Muscle of back (tissue), 3 donors: ENCODE measurements at regions not wholly inside any gene's neighbourhood (a gene's known extent, or its start where the extent isn't known, plus 50 kb on each side); places are given as distances from the start of the nearest gene placed in this dataset.
"Not testable (repeated sequence)": the region's sequence is repeated elsewhere in the genome, so short reads cannot be mapped to it uniquely, and the experiment has no call there.

Source experiments
- DNase-seq, 3 donors: peaks; one replicate each; pipeline versions ENCODE4 v3.0.0 to v3.0.0-alpha.2; 2013

DNA sequence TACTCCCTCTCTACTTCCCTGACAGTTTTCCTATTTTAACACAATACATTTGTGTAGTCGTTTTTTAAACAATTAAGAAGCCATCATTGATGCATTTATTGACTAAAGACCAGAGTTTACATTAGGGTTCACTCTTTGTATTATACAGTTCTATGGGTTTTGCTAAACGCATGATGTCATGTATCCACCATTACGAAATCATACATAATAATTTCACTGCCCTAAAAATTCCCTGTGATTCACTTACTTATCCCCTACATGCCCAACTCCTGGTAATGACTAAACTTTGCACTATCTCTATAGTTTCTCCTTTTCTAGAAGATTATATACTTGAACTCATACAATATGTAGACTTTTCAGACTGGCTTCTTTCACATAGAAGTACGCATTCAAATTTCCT lies 1016.5 kb upstream of the FOXG1 start:
- DNase-seq: no peak

DNA sequence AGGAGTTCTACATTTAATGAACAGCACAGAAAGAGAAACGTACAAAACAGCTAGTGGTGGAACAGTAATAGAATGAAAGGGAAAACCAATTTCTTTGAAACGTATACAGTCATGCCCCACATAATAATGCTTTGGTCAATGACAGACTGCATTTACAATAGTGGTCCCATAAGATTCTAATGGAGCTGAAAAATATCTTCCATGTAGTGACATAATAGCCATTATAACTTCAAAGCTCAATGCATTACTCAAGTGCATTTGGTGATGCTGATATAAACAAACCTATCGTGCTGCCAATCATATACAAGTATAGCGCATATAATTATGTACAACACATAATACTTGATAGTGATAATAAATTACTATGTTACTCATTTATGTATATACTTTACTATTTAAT lies 1008.9 kb upstream of the FOXG1 start:
- DNase-seq: not testable (repeated sequence)

DNA sequence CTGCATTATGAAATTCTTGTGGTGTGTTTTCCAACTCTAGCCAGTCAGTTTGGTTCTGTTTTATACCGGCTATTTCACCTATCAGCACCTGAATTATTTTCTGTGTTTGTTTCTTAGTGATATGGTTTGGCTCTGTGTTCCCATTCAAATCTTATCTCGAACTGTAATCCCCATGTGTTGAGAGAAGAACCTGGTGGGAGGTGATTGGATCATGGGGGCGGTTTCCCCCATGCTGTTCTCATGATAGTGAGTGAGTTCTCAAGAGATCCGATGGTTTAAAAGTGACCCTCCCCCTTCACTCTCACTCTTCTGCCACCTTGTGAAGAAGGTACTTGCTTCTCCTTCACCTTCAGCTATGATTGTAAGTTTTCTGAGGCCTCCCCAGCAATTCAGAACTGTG lies 1006.2 kb upstream of the FOXG1 start:
- not testable (repeated sequence) for DNase-seq

DNA sequence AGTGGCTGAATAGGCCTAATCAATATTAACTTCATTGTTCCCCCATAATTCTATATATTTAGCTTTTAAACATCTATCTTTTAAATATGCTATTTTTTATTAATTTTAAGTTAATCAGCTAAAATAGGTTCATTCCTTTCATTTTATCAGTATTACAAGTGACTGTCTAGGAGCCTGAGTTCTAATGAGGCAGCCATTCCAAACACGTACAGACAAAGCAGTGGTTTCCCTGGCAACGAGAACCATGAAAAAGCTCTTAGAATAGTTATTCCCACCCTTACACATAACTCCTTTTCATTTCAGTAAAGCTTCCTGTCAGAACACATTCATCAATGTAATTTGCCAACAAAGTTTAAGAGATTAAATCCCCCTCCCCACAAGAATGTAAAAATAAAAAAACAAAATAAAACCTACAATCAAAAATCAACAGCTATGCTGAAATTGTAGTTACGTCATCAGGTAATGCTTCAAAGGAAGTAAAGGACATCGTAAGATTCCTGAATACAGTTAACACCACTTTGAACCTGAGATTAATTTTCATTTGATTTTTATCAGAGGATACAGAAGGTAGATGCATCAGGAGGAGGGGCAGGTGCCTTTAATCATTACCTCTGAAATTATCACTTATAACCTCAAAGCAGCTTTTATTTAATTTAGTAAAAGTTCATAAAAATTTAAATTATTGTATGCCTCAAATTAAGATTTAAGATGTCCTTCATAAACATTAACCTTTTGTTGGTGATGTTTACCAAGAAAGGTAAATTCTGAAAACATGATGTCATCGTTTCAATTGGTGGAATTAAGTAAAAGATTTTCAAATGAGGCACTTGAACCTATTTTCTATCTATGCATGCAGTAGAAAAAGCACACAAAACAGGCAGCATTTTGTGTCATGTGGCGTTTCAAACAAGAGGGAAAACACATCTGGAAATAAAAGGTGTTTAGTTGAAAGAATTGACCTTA lies 967.2 kb upstream of the FOXG1 start:
- DNase-seq: not testable (repeated sequence)

DNA sequence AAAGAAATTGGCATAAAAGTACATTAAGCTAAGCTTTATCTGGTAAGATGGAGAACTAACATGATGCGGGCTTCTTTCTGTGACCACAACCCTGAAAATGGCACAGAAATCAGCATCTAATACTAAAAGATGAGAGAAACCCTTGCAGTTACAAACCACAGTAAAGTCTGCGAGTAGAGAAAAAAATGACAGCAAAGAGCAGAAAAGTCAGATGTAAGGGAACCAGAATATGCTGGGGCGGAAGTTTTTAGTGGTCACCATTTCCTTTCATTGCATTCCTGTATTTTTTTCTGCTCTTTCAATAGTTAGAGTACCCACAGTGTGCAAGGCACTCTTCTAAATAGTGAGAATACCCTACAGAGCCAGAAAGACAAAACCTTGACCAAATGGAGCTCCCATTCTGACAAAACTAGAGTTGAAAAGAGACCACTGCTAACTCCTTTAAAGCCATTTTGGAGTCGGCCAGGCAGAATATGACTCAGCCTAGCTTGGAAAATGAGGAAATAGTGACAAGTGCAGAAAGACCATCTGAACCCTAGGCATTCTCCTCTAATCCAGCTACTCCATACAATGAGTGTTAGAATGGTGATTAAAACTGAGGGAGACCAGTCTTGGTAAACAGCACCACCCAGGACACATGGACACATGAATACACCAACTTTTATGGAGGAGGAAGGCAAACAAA lies 948.7 kb upstream of the FOXG1 start:
- not testable (repeated sequence) for DNase-seq

DNA sequence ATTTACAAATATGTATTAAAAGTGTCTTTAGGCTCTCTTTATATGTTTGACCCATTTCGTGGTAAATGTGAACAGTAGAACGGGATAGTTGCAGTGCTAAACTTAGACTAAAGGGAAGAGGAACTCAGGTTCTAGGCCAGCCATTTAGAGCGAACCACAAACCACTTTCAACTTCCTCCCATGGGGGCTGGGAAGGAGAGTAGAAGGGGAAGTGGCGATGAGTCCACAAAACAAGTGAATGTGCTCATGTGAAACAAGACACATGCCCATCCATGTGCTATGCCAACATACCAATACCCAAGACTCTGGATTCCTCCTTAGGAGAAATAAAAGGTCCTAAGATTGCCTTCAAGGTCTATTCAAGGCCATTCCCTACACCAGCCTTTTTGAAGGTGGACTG lies 940.4 kb upstream of the FOXG1 start:
- DNase-seq: peak in 1 of 3 donors; percentile 5

DNA sequence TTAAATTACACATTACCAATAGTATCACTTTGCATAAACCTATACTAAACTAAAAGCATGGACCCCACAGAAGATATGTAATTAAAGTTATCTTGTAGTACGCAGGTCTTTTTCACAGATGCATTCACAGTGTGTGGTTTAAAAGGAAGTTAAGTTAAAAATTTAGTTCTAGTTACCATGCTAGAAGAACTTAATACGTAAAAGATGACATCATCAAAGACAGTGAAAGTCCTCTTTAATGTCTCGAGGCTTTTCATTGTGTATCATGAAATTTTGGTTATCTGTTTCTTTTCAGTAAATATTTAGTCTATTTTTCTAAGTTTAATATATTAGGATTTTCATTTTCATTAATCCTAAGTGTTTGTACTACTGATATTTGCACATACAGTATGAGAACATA lies 934.6 kb upstream of the FOXG1 start:
- not testable (repeated sequence) for DNase-seq

DNA sequence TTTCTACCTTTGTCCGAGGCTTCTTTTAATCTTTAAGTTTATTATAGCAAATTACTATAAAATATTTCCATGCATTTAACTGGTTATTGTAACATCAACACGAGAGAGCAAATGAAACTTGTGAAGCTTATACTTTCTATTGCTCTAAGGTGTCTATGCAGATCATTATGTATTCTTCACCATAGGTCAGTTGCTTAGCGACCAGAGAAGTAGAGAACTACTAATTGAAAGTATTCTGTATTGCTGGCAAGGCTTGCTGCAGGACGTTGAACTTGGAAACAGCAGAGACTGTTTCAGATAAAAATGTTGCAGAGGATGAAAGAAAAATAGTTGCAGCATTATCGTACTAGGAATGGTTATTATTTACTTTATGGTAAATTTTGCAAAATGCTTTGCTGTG lies 933.6 kb upstream of the FOXG1 start:
- DNase-seq: not testable (repeated sequence)

DNA sequence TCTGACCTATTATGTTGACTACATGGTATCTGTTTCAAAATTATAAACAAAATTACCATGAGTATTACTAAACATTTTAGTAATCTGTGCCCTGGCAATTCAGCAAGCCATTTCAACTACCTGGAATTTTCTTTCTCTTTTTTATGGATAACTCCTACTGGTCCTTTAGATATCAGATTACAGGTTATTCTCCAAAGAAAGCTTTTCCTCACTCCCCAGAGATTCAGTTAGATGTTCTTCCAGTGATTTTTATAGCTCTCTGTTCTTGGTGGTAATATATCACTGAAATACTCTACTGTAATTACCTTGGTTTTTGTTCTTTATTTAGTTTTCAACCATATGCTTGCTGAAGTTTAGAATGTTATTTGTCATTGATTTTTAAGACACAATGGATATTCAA lies 930.2 kb upstream of the FOXG1 start:
- no peak for DNase-seq

DNA sequence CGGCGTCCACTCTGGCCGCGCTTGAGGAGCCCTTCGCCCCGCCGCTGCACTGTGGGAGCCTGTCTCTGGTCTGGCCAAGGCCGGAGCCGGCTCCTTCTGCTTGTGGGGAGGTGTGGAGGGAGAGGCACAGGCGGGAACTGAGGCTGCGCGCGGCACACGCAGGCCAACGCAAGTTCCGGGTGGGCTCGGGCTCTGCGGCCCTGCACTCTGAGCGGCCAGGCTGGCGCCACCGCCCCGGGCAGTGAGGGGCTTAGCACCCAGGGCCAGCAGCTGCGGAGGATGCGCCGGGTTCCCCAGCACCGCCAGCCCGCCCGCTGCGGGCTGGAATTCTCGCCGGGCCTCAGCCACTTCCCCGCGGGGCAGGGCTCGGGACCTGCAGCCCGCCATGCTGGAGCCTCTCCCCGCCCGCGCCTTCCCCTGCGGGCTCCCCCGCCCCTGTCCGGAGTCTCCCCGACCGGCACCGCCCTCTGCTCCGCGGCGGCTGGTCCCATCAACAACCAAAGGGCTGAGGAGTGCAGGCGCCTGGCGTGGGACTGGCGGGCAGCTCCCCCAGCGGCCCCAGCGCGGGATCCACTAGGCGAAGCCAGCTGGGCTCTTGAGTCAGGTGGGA lies 921.2 kb upstream of the FOXG1 start:
- DNase-seq: no peak

DNA sequence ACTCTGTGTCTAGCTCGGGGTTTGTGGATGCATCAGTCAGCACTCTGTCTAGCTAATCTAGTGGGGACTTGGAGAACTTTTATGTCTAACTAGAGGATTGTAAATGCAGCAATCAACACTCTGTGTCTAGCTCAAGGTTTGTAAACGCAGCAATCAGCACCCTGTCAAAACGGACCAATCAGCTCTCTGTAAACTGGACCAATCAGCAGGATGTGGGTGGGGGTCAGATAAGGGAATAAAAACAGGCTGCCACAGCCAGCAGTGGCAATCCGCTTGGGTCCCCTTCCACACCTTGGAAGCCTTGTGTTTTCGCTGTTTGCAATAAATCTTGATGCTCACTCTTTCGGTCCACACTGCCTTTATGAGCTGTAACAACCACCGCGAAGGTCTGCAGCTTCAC lies 920.7 kb upstream of the FOXG1 start:
- no peak for DNase-seq

DNA sequence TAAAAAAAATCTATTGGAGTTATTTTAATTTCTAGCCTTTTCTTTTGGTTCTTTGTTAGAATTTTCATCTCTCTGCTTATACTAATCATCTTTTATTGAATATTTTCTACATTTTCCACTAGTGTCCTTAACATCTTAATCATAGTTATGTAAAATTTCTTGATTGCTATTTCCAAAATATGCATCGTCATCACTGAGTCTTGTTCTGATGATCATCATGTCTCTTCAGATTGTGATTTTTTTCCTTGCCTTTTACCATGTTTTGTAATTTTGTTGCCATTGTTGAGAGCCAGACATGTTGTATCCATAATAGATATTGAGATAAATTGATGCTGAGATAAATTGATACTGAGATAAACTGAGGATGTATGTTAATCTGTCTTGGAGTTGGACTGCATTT lies 919.1 kb upstream of the FOXG1 start:
- not testable (repeated sequence) for DNase-seq

DNA sequence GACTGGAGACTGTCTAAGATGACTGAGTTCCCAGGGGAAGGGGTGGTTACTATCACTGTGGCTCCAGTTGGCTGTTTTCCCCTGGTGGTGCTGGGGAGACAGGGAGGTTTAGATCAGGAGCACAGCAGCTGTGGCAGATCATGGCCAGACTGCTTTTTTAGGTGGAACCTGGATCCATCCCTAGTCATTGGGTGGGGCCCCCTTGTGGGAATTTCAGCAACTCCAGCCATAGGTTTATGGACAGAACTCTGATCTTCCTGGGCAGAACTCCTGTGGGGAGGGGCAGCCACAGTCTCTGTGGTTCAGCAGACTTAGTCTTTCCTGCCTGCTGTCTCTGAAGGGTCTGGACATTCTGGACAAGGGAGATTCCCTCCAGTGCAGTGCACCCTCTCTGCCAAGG lies 917.4 kb upstream of the FOXG1 start:
- not testable (repeated sequence) for DNase-seq

DNA sequence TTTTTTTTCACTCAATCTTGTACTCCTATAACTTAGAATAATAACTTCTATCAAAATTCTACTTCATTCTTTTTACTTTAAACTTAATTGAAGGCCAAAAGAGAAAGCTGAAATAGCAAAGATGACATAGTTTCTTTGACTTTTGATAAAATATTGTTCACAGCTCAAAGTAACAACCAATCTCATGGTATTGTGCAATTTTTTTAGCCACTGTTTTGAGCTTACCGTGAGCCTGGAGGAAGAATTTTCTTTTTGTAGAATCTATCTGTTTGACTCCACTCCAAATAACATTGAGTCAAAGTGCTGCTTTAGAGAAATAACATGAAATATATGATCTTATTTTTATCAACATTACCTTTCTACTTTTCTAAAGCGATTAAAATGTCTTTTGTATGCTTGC lies 903.9 kb upstream of the FOXG1 start:
- DNase-seq: peak in 1 of 3 donors; percentile 4

DNA sequence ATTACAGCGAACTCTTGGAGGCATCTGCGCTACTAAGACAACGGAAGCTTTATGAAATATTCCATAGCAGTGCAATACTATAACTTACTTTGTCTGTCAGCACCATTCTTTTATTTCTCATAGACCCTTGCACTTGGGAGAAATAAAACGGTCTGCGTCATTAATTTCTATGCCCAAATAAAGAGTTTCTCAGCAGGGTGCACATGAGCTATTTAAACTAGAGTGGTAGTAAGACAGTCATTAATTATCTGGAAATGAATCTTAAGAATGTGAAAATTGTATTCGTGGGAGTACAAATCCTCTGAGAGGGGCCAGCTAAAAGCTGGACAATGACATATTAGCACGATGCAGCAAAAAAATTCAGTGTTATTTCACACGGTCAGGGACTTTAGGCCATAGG lies 903.4 kb upstream of the FOXG1 start:
- DNase-seq: peak in 2 of 3 donors; percentile 5 to 14

DNA sequence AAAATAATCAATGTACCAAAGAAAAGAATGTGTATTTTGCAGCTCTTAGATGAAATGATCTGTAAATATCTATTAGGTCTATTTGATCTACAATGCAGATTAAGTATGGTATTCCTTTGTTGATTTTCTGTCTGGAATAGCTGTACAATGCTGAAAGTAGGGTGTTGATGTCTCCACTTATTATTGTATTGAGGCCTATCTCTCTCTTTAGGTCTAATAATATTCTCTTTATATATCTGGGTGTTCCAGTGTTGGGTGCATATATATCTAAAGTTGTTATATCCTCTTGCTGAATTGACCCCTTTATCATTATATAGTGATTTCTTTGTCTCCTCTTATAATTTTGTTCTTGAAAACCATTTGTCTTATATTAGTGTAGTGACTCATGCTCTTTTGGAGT lies 885.5 kb upstream of the FOXG1 start:
- no peak for DNase-seq

DNA sequence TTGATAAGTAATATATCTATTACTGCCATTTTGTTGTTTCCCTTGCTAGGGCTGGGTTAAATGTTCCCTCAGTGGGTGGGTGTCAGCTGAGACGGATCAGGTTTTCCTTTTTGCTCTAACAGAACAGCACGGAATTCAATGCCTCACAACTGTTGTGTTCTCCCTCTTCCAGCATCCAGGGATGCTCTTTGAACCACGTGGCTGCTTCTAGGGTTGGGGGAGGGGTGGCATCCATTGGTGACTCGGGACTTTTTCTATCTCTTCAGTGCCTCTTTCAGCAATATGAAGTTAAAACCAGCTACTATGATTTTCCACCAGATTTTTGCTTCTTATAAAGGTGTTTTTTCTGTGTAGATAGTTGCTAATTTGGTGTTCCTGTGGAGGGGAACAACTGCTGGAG lies 884.9 kb upstream of the FOXG1 start:
- DNase-seq: no peak

DNA sequence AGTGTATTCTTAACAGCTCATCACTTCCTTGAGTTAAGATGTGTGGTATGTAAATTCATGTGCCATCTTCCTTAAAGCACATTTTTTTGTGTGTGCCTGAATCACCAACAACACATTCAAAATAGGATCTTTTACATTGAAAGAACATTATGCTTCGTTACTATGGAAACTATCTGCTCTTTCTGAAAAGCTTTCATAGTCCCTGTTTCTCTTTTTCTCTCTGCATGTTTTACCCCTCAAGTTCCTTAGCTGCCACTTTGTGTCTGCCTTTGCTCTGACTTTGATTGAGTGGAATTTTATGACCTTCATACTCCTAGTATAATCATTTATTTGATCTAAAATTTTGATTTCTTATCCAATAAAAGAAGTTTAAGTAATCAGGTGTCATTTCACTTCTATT lies 880.3 kb upstream of the FOXG1 start:
- DNase-seq: no peak

DNA sequence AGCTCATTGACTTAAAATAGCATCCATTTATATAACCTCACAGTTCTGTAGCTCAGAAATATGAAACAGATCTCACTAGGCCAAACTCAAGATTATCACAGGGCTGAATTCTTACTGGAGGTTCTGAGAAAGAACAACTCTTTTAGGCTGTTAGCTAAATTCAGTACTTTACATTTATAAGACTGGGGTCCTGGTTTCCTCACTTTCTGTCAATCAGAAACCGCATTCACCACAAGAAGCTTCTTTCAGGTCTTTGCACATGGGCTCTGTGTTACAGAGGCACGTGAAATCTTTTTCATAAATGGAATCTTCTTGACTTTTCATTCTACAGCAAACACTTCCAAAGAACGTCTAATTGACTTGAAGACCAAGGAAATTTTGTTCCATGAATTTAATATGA lies 876.3 kb upstream of the FOXG1 start:
- no peak for DNase-seq

DNA sequence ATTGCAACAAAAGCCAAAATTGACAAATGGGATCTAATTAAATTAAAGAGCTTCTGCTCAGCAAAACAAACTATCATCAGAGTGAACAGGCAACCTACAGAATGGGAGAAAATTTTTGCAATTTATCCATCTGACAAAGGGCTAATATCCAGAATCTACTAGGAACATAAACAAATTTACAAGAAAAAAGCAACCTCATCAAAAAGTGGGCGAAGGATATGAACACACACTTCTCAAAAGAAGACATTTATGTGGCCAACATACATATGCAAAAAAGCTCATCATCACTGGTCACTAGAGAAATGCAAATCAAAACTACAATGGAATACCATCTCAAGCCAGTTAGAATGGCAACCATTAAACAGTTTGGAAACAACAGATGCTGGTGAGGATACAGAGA lies 858.1 kb upstream of the FOXG1 start:
- not testable (repeated sequence) for DNase-seq

DNA sequence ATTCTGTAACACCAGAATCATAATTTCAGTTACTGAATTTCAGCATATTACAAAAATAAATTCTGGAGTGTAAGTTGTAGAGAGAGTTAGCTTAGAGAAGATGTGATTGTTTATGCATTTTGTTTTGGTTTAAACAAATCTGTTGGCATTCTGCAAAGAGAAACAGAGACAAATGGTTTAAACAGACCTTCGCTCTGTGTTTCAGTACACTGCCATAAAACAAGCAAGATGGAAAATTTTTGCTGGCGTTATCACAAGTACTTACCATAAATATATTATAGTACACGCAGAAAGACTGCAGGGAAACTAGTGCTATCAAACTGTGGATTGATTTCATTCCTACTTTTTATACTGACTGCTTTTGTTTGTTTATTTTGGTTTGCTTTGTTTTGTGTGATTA lies 850.3 kb upstream of the FOXG1 start:
- peak in 2 of 3 donors; percentile 2 to 36 for DNase-seq

DNA sequence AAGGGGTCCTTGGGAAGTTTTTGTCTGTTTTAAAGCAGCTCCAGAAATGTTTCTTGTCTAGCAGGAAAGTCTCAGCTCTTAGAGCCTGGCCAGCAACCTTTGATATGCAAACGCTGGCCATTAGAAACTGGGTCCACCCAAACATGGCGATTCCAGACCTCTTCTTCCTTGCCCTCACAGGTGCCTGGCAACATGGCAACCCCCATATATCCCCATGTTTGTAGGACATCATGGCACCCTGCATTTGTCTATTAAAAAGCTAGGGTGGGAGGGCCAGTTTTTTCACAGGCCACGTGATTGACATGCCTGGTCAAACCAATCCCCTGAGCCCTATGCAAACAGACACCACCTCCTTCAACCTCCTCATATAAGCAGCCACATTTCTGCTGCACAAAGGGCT lies 848.7 kb upstream of the FOXG1 start:
- no peak for DNase-seq

DNA sequence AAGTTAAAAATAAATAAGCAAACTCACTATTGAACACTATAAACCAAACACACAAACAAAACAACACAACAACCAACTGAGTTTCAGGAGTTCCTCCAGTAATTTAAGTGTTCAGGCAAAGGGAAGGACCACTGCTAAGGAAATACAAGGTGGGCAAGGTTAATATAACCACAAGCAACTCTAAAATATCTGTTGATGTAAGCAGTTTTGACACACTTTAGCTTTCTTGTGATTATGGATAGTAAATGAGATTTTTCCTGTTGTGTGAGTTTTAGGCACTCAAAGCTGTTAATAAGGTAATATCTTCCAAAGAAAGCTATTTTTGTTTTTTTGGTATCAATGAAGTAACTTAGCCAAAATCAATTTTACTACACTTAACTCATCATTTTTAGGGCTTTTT lies 839.1 kb upstream of the FOXG1 start:
- DNase-seq: no peak
